GM12878 (cell line): ENCODE measurements at regions not wholly inside any gene's neighbourhood (a gene's known extent, or its start where the extent isn't known, plus 50 kb on each side); places are given as distances from the start of the nearest gene placed in this dataset.

Source experiments
- ATAC-seq: fragments of 200-7000 bp; cut with Tn5 transposase; 3 replicates; pipeline ENCODE4 v1.9.1; 2020; ENCODE audit warnings: mild to moderate bottlenecking, moderate library complexity
- BruUV-seq: library from RNA; stranded (reverse); fragments of 400-500 nt; replicated peaks from 2 replicates; lab custom pipeline; 2021; lab: Mats Ljungman, UMichigan
- CTCF ChIA-PET: fragments of 300-600 bp; sonication (Branson Sonifier 250); formaldehyde crosslinking; extraction: SDS; loops from one replicate; lab custom pipeline; 2021; ENCODE audit warnings: inconsistent platforms; lab: Yijun Ruan, JAX
- POLR2A ChIA-PET: fragments of 350-600 bp; formaldehyde crosslinking; extraction: SDS; loops from one replicate; lab custom pipeline; 2021; ENCODE audit warnings: inconsistent platforms; lab: Charles Lee
- RAD21 ChIA-PET: fragments of 300-600 bp; sonication (Branson Sonifier 250); formaldehyde crosslinking; loops from one replicate; lab custom pipeline; 2023; ENCODE audit warnings: antibody characterized with exemption; ENCODE audit not compliant: unreplicated experiment; lab: Charles Lee
- SMC1A ChIA-PET: fragments of 300-600 bp; sonication (Branson Sonifier 250); formaldehyde crosslinking; loops from one replicate; lab custom pipeline; 2023; ENCODE audit not compliant: unreplicated experiment, uncharacterized antibody; lab: Charles Lee
- DNase-seq: peaks from one replicate; pipeline ENCODE4 v3.0.0-alpha.2; 2011; ENCODE audit warnings: low read depth, low spot score
- FAIRE-seq: peaks from 3 replicates; lab custom pipeline; 2011; peaks lifted over from hg19 to GRCh38; lab: Jason Lieb, UNC
- H2AFZ ChIP-seq: 2 replicates; pipeline ENCODE4 v1.6.0; 2011; ENCODE audit warnings: low read depth, low read length, control low read depth; ENCODE audit not compliant: control insufficient read depth
- H3K27ac ChIP-seq: 2 replicates; pipeline ENCODE4 v1.5.1; 2011; ENCODE audit warnings: control low read depth; ENCODE audit not compliant: control insufficient read depth, insufficient read depth
- H3K27me3 ChIP-seq, 2 experiments: replicated peaks in 1 of 2; 2 replicates each; pipeline versions ENCODE4 v1.6.0 to v1.6.1; 2011; ENCODE audit warnings: low read length in 1 of 2; ENCODE audit not compliant: control insufficient read depth in 2 of 2, insufficient read depth in 2 of 2
- H3K36me3 ChIP-seq, 2 experiments: 2 replicates each; pipeline ENCODE4 v1.5.1; 2011; ENCODE audit warnings: low read length in 1 of 2; ENCODE audit not compliant: control insufficient read depth in 2 of 2, insufficient read depth in 2 of 2
- H3K4me1 ChIP-seq: 2 replicates; pipeline ENCODE4 v1.6.1; 2011; ENCODE audit warnings: mild to moderate bottlenecking, low read length, moderate library complexity, mixed read lengths; ENCODE audit not compliant: control insufficient read depth, insufficient read depth
- H3K4me2 ChIP-seq: 2 replicates; pipeline ENCODE4 v1.6.0; 2011; ENCODE audit warnings: control low read depth; ENCODE audit not compliant: control insufficient read depth, insufficient read depth
- H3K4me3 ChIP-seq: fragments of 200-600 bp; sonication (generic); 2 replicates; pipeline ENCODE4 v1.5.1; 2016
- H3K79me2 ChIP-seq: 2 replicates; pipeline ENCODE4 v1.6.0; 2011; ENCODE audit warnings: low read length; ENCODE audit not compliant: control insufficient read depth, insufficient read depth
- H3K9ac ChIP-seq: 2 replicates; pipeline ENCODE4 v1.8.0; 2011; ENCODE audit warnings: low read length, control low read depth, mixed read lengths; ENCODE audit not compliant: control insufficient read depth, insufficient read depth
- H3K9me3 ChIP-seq: replicated peaks from 3 replicates; pipeline ENCODE4 v1.5.1; 2011; ENCODE audit warnings: mild to moderate bottlenecking, low read length; ENCODE audit not compliant: control insufficient read depth, insufficient read depth
- H4K20me1 ChIP-seq: 2 replicates; pipeline ENCODE4 v1.6.0; 2011; ENCODE audit not compliant: control insufficient read depth, insufficient read depth
- BHLHE40 ChIP-seq, 2 experiments: fragments of 450-650 bp in 1 of 2; IDR thresholded peaks; 2 replicates each; pipeline ENCODE4 v1.6.1; 2011 to 2017; ENCODE audit warnings: low read depth in 2 of 2, borderline replicate concordance in 1 of 2, improper control_type of control experiment in 1 of 2, low read length in 1 of 2, mild to moderate bottlenecking in 1 of 2
- CBFB ChIP-seq: IDR thresholded peaks from 2 replicates; pipeline ENCODE4 v1.6.1; 2016; ENCODE audit warnings: antibody characterized with exemption, low read depth
- CUX1 ChIP-seq: IDR thresholded peaks from 2 replicates; pipeline ENCODE4 v1.6.1; 2012; ENCODE audit warnings: improper control_type of control experiment, low read depth, low read length; ENCODE audit not compliant: insufficient replicate concordance
- E2F8 ChIP-seq: fragments of 450-650 bp; IDR thresholded peaks from 2 replicates; pipeline ENCODE4 v1.6.1; 2018; ENCODE audit warnings: mild to moderate bottlenecking, low read depth, moderate library complexity; ENCODE audit not compliant: partially characterized antibody
- FOXM1 ChIP-seq: IDR thresholded peaks from 2 replicates; pipeline ENCODE4 v1.6.1; 2012; ENCODE audit warnings: low read depth, mild to moderate bottlenecking, inconsistent platforms, low read length, moderate library complexity
- MTA2 ChIP-seq: fragments of 450-650 bp; IDR thresholded peaks from 2 replicates; pipeline ENCODE4 v1.6.1; 2016; ENCODE audit warnings: low read depth, mild to moderate bottlenecking, moderate library complexity
- NR2C1 ChIP-seq: fragments of 450-650 bp; IDR thresholded peaks from 2 replicates; pipeline ENCODE4 v1.6.1; 2017; ENCODE audit warnings: antibody characterized with exemption, mild to moderate bottlenecking, moderate library complexity
- PAX5 ChIP-seq: IDR thresholded peaks from 2 replicates; pipeline ENCODE4 v1.6.1; 2011; ENCODE audit warnings: low read depth, low read length, borderline replicate concordance
- PBX3 ChIP-seq: IDR thresholded peaks from 2 replicates; pipeline ENCODE4 v1.6.1; 2011; ENCODE audit warnings: mild to moderate bottlenecking, low read depth, low read length, moderate library complexity; ENCODE audit not compliant: insufficient replicate concordance
- POLR2AphosphoS2 ChIP-seq: IDR thresholded peaks from 2 replicates; pipeline ENCODE4 v1.6.1; 2011; ENCODE audit warnings: low read depth, mild to moderate bottlenecking, low read length, improper control_type of control experiment, moderate library complexity
- SMARCA5 ChIP-seq: fragments of 450-650 bp; IDR thresholded peaks from 2 replicates; pipeline ENCODE4 v1.6.1; 2017; ENCODE audit warnings: mild to moderate bottlenecking
- SPI1 ChIP-seq: IDR thresholded peaks from 2 replicates; pipeline ENCODE4 v1.6.1; 2011; ENCODE audit warnings: low read depth, mild to moderate bottlenecking, low read length, moderate library complexity, borderline replicate concordance; ENCODE audit not compliant: insufficient read depth
- TAF1 ChIP-seq: IDR thresholded peaks from 2 replicates; pipeline ENCODE4 v1.6.1; 2011; ENCODE audit warnings: mild to moderate bottlenecking, low read depth, low read length, borderline replicate concordance
- WGBS: methylation state at CpG from one replicate; pipeline ENCODE4 v1.1.6; 2016; ENCODE audit warnings: low lambda C conversion rate; ENCODE audit not compliant: insufficient replicate concordance, insufficient coverage; ENCODE audit errors: missing lambda C conversion rate; 5-methylcytosine and 5-hydroxymethylcytosine counted together
- in situ Hi-C: fragments of 300-500 bp; cut with MboI; formaldehyde crosslinking; loops from 9 replicates; pipeline ENCODE4 v1.14.3; 2018; ENCODE audit warnings: mixed read lengths
- intact Hi-C: fragments of 100-400 bp; cut with micrococcal nuclease; formaldehyde crosslinking; loops from one replicate; pipeline ENCODE4 v1.14.2; 2022; ENCODE audit not compliant: unreplicated experiment

- Histone ChIP-seq H4K20me1 (no peaks in the 10 kb centered on the region), H3K4me2 (no peak overlapping the region), H2AFZ (no peak overlapping the region), H3K4me3 (no peak overlapping the region), H3K4me1 (peaks cover 14% of the 10 kb centered on the region), H3K79me2 (no peaks in the 10 kb centered on the region), H3K36me3 (no peaks in the 10 kb centered on the region), H3K27me3 (no peaks in the 10 kb centered on the region), H3K27ac (no peak overlapping the region), H3K9me3 (no peaks in the 10 kb centered on the region), H3K9ac (no peak overlapping the region)
- no peak for FAIRE-seq
- peak; percentile 73 for ATAC-seq
- SMC1A ChIA-PET: interaction anchor here (1.0 to 7.8 kb wide), 10 partner anchors 13 to 457 kb away, joined by 3 to 108 read pairs (median 3); no protein-coding TSS in a partner anchor
- BruUV-seq: no TSS peak
- 100% methylated on average over 1 of the region's 1 CpG for WGBS
- intact Hi-C loops: no loop called here
- RAD21 ChIA-PET: interaction anchor here (1.2 to 6.5 kb wide), 3 partner anchors 13 to 183 kb away, joined by 3 to 90 read pairs (median 16); no protein-coding TSS in a partner anchor
- DNase-seq: no peak
- CTCF ChIA-PET: interaction anchor here (0.6 to 7.0 kb wide), 8 partner anchors 13 to 154 kb away, joined by 3 to 77 read pairs (median 4); no protein-coding TSS in a partner anchor
- POLR2A ChIA-PET: interaction anchor here (0.5 to 1.3 kb wide), 5 partner anchors 14 to 191 kb away, joined by 3 to 6 read pairs (median 3); no protein-coding TSS in a partner anchor
- in situ Hi-C loops: no loop called here
- TF ChIP-seq POLR2AphosphoS2 (no peak), CUX1 (no peak), CBFB (no peak), NR2C1 (no peak), MTA2 (peak; percentile 56; the same call in 1 of the 2 replicates), SPI1 (peak; percentile 27; the same call in 1 of the 2 replicates), PAX5 (no peak), BHLHE40 (IDR thresholded peaks at IDR 0.05; ENCODE audit: borderline replicate concordance in 1 of 2, low read depth in 2 of 2, low read length in 1 of 2) (peak; percentile 23; a peak in 1 of 4 replicates), TAF1 (no peak), FOXM1 (no peak), SMARCA5 (no peak), PBX3 (no peak), E2F8 (no peak)
These were observed 243.6 kb upstream of the NFE2L3 start for GRCh38 chr7:25908154-25908949.
